SU-DHL-6 (cell line): ENCODE measurements at regions not wholly inside any gene's neighbourhood (a gene's known extent, or its start where the extent isn't known, plus 50 kb on each side); places are given as distances from the start of the nearest gene placed in this dataset.

Experiments
- H2AFZ ChIP-seq: fragments of 200-600 bp; sonication (generic); 2 replicates; pipeline ENCODE4 v1.6.1; 2014; ENCODE audit warnings: low read depth, mild to moderate bottlenecking, moderate library complexity, mixed read lengths, antibody characterized with exemption, low read length; ENCODE audit not compliant: severe bottlenecking
- H3F3A ChIP-seq: fragments of 200-600 bp; shearing (Covaris generic); 2 replicates; pipeline ENCODE4 v1.6.0; 2016; ENCODE audit warnings: antibody characterized with exemption, mild to moderate bottlenecking; ENCODE audit not compliant: insufficient read depth
- H3K27ac ChIP-seq: fragments of 200-600 bp; sonication (generic); 2 replicates; pipeline ENCODE4 v1.5.1; 2016; ENCODE audit warnings: low read depth, mild to moderate bottlenecking, low read length, moderate library complexity, mixed read lengths
- H3K27me3 ChIP-seq: fragments of 200-600 bp; sonication (generic), shearing (Covaris generic); 2 replicates; pipeline ENCODE4 v1.6.0; 2014; ENCODE audit warnings: mild to moderate bottlenecking, low read length
- H3K36me3 ChIP-seq: fragments of 200-600 bp; sonication (generic); 2 replicates; pipeline ENCODE4 v1.6.1; 2014; ENCODE audit warnings: mild to moderate bottlenecking, low read length, mixed read lengths
- H3K4me2 ChIP-seq: fragments of 300-600, 200-600 bp; shearing (Covaris generic), sonication (generic); 2 replicates; pipeline ENCODE4 v1.6.0; 2014; ENCODE audit warnings: low read length, low read depth, mild to moderate bottlenecking; ENCODE audit not compliant: poor library complexity, severe bottlenecking
- H3K4me3 ChIP-seq: fragments of 200-600 bp; sonication (generic); 2 replicates; pipeline ENCODE4 v1.5.1; 2014; ENCODE audit warnings: antibody characterized with exemption, low read length, mild to moderate bottlenecking, mixed read lengths; ENCODE audit not compliant: insufficient read depth, poor library complexity, severe bottlenecking
- H3K79me2 ChIP-seq: fragments of 200-600 bp; sonication (generic); 2 replicates; pipeline ENCODE4 v1.6.1; 2014; ENCODE audit warnings: mild to moderate bottlenecking, low read length, moderate library complexity; ENCODE audit not compliant: insufficient read depth
- H3K9ac ChIP-seq: fragments of 200-600 bp; sonication (generic); 2 replicates; pipeline ENCODE4 v1.7.0; 2014; ENCODE audit warnings: mild to moderate bottlenecking, low read length
- H3K9me2 ChIP-seq: fragments of 200-600 bp; sonication (generic); replicated peaks from 2 replicates; pipeline ENCODE4 v1.6.1; 2014; ENCODE audit warnings: low read length; ENCODE audit not compliant: insufficient read depth
- H3K9me3 ChIP-seq: fragments of 200-600 bp; sonication (generic); 2 replicates; pipeline ENCODE4 v1.6.1; 2014; ENCODE audit warnings: low read length, mixed read lengths; ENCODE audit not compliant: insufficient read depth
- H4K20me1 ChIP-seq: fragments of 200-600 bp; sonication (generic); 2 replicates; pipeline ENCODE4 v1.6.1; 2014; ENCODE audit warnings: low read depth, mild to moderate bottlenecking, antibody characterized with exemption, low read length, moderate library complexity, mixed read lengths
- CTCF ChIP-seq: fragments of 200-600 bp; sonication (generic); IDR thresholded peaks from one replicate; pipeline ENCODE4 v1.5.1; 2017; ENCODE audit warnings: antibody characterized with exemption, mild to moderate bottlenecking, low read length, moderate library complexity; ENCODE audit not compliant: insufficient read depth, poor library complexity, severe bottlenecking
- EZH2phosphoT487 ChIP-seq: fragments of 200-600 bp; sonication (generic), shearing (Covaris generic); conservative IDR thresholded peaks from 2 replicates; pipeline ENCODE4 v1.6.1; 2018; ENCODE audit warnings: mild to moderate bottlenecking, antibody characterized with exemption, low read length, moderate library complexity, mixed read lengths

GRCh38 chr3:127421943-127422662 lies 134.3 kb upstream of the PRR20G start:
- H4K20me1 ChIP-seq, result no peaks in the 10 kb centered on the region
- no peak overlapping the region for H3K4me2 ChIP-seq
- H3K36me3 ChIP-seq, result no peaks in the 10 kb centered on the region
- no peak overlapping the region for H3K27ac ChIP-seq
- no peak for TF ChIP-seq CTCF
- TF ChIP-seq EZH2phosphoT487, result no peak
- no peak overlapping the region for H3K9ac ChIP-seq
- no peak overlapping the region for H3K4me3 ChIP-seq
- H3K9me2 ChIP-seq, result no peaks in the 10 kb centered on the region
- no peaks in the 10 kb centered on the region for H3K27me3 ChIP-seq
- no peaks in the 10 kb centered on the region for H3K9me3 ChIP-seq
- H3F3A ChIP-seq, result no peaks in the 10 kb centered on the region
- H2AFZ ChIP-seq, result no peak overlapping the region
- no peaks in the 10 kb centered on the region for H3K79me2 ChIP-seq

DNA sequence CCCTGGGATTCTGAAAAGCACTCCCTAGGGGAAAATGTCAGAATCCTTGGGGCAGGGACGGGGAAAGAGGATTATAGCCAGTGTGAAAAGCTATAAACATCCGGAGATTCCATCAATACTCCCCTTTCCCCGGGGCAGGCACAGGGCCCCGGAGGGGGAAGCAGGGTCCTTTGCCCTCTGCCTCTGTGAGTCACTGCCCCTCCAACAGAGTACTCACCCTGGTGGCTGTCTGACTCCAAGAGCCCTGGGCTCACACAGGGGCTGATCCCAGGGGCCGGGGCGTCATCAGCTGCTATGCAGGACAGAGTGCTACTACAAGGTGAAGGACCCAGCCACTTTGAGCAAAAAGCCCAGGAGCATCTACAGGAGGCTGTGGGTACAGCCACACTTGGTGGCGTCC lies 133.0 kb upstream of the PRR20G start:
- TF ChIP-seq CTCF (no peak), EZH2phosphoT487 (no peak)

DNA sequence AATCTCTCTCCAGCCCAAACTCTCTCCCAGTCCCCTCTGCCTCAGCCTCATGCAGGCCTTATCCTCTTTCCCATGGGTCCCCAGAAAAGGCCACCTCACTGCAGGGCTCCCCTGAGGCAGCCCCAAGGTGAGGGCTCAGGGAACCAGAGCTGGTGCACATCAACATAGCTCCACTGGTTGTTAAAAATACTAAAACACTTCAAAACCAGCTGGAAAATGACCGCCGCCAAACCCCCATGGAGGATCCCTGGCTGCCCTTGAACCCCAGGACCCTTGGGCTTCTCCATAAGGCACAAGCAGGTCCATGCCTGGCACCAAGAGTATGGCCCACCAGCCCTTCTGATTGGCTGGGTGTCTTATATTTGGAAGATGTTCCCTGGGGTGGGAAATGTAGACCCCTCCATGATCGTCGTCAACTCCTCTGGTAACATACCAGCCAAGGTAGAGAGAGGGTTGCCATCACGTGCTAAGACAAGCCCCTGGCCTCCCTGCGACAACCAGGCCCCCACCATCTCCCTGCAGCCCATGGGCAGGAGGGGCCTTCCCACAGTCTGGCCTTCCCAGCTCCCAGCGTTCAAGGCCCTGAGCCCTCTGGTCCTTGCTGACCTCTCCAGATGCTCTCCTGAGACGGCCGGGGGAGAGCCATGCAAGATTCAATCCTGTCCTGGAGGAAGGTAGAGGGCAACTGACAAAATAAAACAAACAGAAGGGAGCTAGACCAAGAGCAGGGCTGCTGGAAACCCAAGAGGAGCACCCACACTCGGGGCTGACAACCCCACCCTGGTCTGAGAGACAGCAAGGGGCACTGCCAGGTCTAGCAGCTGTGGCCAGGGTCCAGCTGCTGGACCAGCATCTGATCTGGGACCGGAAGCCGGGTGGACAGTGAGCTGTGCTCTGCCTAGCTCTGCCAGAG lies 132.1 kb upstream of the PRR20G start:
- no peak overlapping the region for H2AFZ ChIP-seq
- no peak overlapping the region for H3K9ac ChIP-seq
- no peaks in the 10 kb centered on the region for H3K36me3 ChIP-seq
- H3F3A ChIP-seq, result no peaks in the 10 kb centered on the region
- no peaks in the 10 kb centered on the region for H3K27me3 ChIP-seq
- no peak overlapping the region for H3K27ac ChIP-seq
- no peaks in the 10 kb centered on the region for H3K9me3 ChIP-seq
- H3K4me3 ChIP-seq, result no peak overlapping the region
- TF ChIP-seq EZH2phosphoT487 (no peak), CTCF (no peak)
- H3K4me2 ChIP-seq, result no peak overlapping the region
- no peaks in the 10 kb centered on the region for H3K9me2 ChIP-seq
- H3K79me2 ChIP-seq, result no peaks in the 10 kb centered on the region
- H4K20me1 ChIP-seq, result no peaks in the 10 kb centered on the region

More for the DNA sequence above, 133.0 kb upstream of the PRR20G start:
- Histone ChIP-seq H3K4me3 (no peak overlapping the region), H3K9me2 (no peaks in the 10 kb centered on the region), H3K9ac (no peak overlapping the region), H3F3A (no peaks in the 10 kb centered on the region), H4K20me1 (no peaks in the 10 kb centered on the region), H3K27me3 (no peaks in the 10 kb centered on the region), H3K27ac (no peak overlapping the region), H3K9me3 (no peaks in the 10 kb centered on the region), H3K4me2 (no peak overlapping the region), H3K79me2 (no peaks in the 10 kb centered on the region), H2AFZ (no peak overlapping the region), H3K36me3 (no peaks in the 10 kb centered on the region)
